ENCODE measurements at regions not wholly inside any gene's neighbourhood (a gene's known extent, or its start where the extent isn't known, plus 50 kb on each side); places are given as distances from the start of the nearest gene placed in this dataset.

DNA sequence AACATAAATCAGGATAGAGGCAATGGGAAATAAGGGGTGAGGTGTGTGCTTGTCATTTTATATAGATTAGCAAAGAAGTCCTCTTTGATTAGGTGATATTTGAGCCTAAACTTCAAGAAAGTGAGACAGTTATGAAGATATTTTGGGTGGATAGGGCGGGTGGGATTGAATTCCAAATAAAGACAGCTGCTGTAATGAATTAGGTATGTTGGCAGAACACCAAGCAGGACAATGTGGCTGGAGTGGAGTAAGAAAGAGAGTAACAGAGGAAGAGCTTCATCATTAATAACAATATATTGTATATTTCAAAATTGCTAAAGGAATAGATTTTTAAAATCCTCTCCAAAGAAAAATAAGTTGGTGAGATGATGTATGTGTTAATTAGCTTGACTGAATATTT, 91.0 kb upstream of the CENPE start:
- intact Hi-C loops (cut with micrococcal nuclease; ENCODE audit: unreplicated experiment) (no loop called here), in situ Hi-C loops (cut with HindIII; ENCODE audit: extremely low pct_ligation_motif_present, low pct_unique_long_range_greater_than_20kb) (no loop called here)
- no peak overlapping the region for H3K4me2 ChIP-seq (ENCODE audit: low read depth, low read length)
- peaks cover 12% of the 10 kb centered on the region for H3K4me1 ChIP-seq (ENCODE audit: insufficient read depth, low read length)
- H3K36me3 ChIP-seq (replicated peaks in 1 of 2; ENCODE audit: control insufficient read depth in 1 of 2, insufficient read depth in 2 of 2, low read length in 2 of 2): no peaks in the 10 kb centered on the region
- H2AFZ ChIP-seq (ENCODE audit: low read length): no peak overlapping the region
- WGBS (ENCODE audit: low lambda C conversion rate): 50% methylated on average over 1 of the region's 1 CpG
- no peak for TF ChIP-seq ZFP90 (CRISPR knock-in tag; IDR thresholded peaks at IDR 0.05; ENCODE audit: borderline replicate concordance)
- TF ChIP-seq PRPF4 (IDR thresholded peaks at IDR 0.05; ENCODE audit: low read depth, low read length, poor library complexity, severe bottlenecking): no peak
- TF ChIP-seq, protein P1, sequence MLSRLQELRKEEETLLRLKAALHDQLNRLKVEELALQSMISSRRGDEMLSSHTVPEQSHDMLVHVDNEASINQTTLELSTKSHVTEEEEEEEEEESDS (CRISPR knock-in tag; IDR thresholded peaks at IDR 0.05; ENCODE audit: borderline replicate concordance): no peak
- TF ChIP-seq SP140L (CRISPR knock-in tag; IDR thresholded peaks at IDR 0.05; ENCODE audit: borderline replicate concordance): no peak
- TF ChIP-seq ZNF232 (CRISPR knock-in tag; IDR thresholded peaks at IDR 0.05; ENCODE audit: borderline replicate concordance): no peak
- TF ChIP-seq, protein P2, sequence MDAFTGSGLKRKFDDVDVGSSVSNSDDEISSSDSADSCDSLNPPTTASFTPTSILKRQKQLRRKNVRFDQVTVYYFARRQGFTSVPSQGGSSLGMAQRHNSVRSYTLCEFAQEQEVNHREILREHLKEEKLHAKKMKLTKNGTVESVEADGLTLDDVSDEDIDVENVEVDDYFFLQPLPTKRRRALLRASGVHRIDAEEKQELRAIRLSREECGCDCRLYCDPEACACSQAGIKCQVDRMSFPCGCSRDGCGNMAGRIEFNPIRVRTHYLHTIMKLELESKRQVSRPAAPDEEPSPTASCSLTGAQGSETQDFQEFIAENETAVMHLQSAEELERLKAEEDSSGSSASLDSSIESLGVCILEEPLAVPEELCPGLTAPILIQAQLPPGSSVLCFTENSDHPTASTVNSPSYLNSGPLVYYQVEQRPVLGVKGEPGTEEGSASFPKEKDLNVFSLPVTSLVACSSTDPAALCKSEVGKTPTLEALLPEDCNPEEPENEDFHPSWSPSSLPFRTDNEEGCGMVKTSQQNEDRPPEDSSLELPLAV (CRISPR knock-in tag; conservative IDR thresholded peaks at IDR 0.05; ENCODE audit: low read depth): no peak
- no peak for TF ChIP-seq ZNF44 (CRISPR knock-in tag; IDR thresholded peaks at IDR 0.05)
- TF ChIP-seq HMGA1 (CRISPR knock-in tag; conservative IDR thresholded peaks at IDR 0.05): no peak
- TF ChIP-seq HDAC1 (CRISPR knock-in tag; IDR thresholded peaks at IDR 0.05): no peak
- TF ChIP-seq EZH2 (conservative IDR thresholded peaks at IDR 0.05; ENCODE audit: low read depth, low read length): no peak
- no peak overlapping the region for H3K4me3 ChIP-seq (replicated peaks in 1 of 3; ENCODE audit: insufficient read depth in 1 of 3, low read depth in 2 of 3, low read length in 3 of 3)
- FAIRE-seq: no peak
- H4K20me1 ChIP-seq (ENCODE audit: insufficient read depth, low read length): no peaks in the 10 kb centered on the region
- ChIA-PET CTCF (ENCODE audit: low intra/inter-chr PET ratio, low total read pairs) (no interaction called here), POLR2A (no interaction called here)
- no peaks in the 10 kb centered on the region for H3K79me2 ChIP-seq (ENCODE audit: insufficient read depth, low read length)
- H3K9me3 ChIP-seq (ENCODE audit: low read length): no peaks in the 10 kb centered on the region
- BruUV-seq (replicated peaks): no TSS peak
- no peak for ATAC-seq
- no peak for DNase-seq (ENCODE audit: low spot score)
- no peak overlapping the region for H3K9ac ChIP-seq (ENCODE audit: insufficient read depth, low read depth, low read length)
- H3K27me3 ChIP-seq (ENCODE audit: control insufficient read depth in 1 of 2, insufficient read depth in 2 of 2, low read length in 2 of 2): no peaks in the 10 kb centered on the region
- H3K27ac ChIP-seq (ENCODE audit: extremely low read length, insufficient read depth, low read length): no peak overlapping the region

Data from HepG2 (cell line).